ENCODE measurements at regions not wholly inside any gene's neighbourhood (a gene's known extent, or its start where the extent isn't known, plus 50 kb on each side); places are given as distances from the start of the nearest gene placed in this dataset.

DNA sequence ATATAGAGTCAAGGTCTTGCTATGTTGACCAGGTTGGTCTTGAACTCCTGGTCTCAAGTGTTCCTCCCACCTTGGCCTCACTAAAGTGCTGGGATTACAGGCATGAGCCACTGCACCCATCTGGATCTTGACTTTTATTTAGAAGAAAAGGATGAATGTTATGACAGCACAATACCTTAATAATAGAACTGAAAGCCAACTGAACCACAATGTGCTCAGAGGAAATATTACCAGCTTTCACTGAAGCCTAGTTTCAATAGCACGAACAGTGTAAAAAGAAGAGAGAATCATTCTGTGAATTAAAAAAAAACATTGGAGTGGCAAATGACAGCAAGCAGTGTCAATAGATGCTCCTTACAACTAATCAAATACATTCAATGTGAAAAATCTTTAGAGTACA is 239.2 kb upstream of the RMST start:
- TF ChIP-seq, protein P1, sequence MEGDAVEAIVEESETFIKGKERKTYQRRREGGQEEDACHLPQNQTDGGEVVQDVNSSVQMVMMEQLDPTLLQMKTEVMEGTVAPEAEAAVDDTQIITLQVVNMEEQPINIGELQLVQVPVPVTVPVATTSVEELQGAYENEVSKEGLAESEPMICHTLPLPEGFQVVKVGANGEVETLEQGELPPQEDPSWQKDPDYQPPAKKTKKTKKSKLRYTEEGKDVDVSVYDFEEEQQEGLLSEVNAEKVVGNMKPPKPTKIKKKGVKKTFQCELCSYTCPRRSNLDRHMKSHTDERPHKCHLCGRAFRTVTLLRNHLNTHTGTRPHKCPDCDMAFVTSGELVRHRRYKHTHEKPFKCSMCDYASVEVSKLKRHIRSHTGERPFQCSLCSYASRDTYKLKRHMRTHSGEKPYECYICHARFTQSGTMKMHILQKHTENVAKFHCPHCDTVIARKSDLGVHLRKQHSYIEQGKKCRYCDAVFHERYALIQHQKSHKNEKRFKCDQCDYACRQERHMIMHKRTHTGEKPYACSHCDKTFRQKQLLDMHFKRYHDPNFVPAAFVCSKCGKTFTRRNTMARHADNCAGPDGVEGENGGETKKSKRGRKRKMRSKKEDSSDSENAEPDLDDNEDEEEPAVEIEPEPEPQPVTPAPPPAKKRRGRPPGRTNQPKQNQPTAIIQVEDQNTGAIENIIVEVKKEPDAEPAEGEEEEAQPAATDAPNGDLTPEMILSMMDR (IDR thresholded peaks at IDR 0.05; ENCODE audit: insufficient read depth, low read length, poor library complexity, severe bottlenecking): no peak
- peak; percentile 24 for DNase-seq (ENCODE audit: extremely low read depth, insufficient read length)
- H3K36me3 ChIP-seq (ENCODE audit: control insufficient read depth, insufficient read depth, low read length): no peaks in the 10 kb centered on the region
- H3K27me3 ChIP-seq (replicated peaks; ENCODE audit: control insufficient read depth, insufficient read depth, low read length): peaks cover under 1% of the 10 kb centered on the region
- no peak overlapping the region for H3K4me3 ChIP-seq (replicated peaks; ENCODE audit: low read depth, low read length)

DNA sequence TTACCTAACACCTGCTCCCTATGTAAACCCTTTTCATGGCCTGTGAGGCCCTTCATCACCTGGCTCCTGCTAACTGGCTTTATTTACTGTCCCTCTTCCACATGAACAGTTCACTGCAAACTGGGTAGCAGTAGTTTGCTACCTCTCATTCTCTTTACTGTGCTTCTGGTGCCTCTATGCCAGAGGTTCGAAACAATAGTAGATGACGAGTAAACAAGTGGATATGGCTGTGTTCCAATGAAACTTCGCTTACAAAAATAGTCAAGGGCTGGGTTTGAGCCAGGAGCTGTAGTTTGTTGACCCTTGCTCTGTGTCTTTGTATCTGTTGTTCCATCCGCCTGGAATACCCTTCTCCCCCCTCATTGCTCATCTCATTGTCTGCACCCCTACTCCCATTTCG is 233.6 kb upstream of the RMST start:
- Histone ChIP-seq H3K36me3 (ENCODE audit: control insufficient read depth, insufficient read depth, low read length) (no peaks in the 10 kb centered on the region), H3K4me3 (replicated peaks; ENCODE audit: low read depth, low read length) (no peak overlapping the region), H3K27me3 (replicated peaks; ENCODE audit: control insufficient read depth, insufficient read depth, low read length) (no peaks in the 10 kb centered on the region)
- no peak for DNase-seq (ENCODE audit: extremely low read depth, insufficient read length)
- TF ChIP-seq, protein P1 (IDR thresholded peaks at IDR 0.05; ENCODE audit: insufficient read depth, low read length, poor library complexity, severe bottlenecking): no peak

DNA sequence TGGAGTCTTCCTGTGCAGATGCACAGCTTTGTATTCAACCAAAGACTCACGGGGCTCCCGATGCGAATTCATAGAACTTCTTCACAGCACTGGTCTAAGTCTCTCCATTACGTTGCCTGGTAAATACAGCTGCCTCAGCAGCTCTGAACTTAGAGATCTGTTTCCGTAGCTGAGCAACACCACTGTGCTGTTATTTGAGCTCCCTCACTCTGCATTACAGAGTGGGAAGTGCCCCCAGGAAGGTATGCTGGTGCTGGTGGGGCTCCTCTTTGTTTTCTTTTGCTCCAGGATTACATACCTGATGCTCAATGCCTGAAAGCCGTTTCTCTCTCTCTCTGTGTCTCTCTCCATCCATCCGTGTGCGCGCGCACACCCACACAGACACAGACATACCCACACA is 227.5 kb upstream of the RMST start:
- no peak overlapping the region for H3K4me3 ChIP-seq (replicated peaks; ENCODE audit: low read depth, low read length)
- TF ChIP-seq, protein P1 (IDR thresholded peaks at IDR 0.05; ENCODE audit: insufficient read depth, low read length, poor library complexity, severe bottlenecking): no peak
- no peak for DNase-seq (ENCODE audit: extremely low read depth, insufficient read length)

DNA sequence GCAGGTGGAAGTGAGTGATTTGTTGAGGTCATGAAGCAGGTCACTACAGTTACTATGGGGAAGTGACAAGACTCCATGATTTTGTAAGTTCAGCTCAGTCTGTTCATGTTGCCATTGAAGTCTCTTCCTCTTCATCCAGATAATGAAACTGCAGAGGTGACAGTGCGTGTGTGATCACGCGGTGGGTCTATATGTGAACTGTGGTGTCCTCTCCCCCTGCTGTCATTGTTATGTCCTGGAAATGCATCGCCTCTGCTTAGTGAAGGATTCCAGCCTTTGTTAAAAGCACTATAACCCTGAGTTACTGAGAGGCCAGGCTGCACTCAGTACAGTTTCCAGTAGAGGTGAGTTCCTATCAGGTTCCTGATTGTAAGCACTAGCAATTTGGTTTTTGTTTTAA is 216.2 kb upstream of the RMST start:
- Histone ChIP-seq H3K27me3 (replicated peaks; ENCODE audit: control insufficient read depth, insufficient read depth, low read length) (no peaks in the 10 kb centered on the region), H3K36me3 (ENCODE audit: control insufficient read depth, insufficient read depth, low read length) (no peaks in the 10 kb centered on the region), H3K4me3 (replicated peaks; ENCODE audit: low read depth, low read length) (no peak overlapping the region)
- TF ChIP-seq, protein P1 (IDR thresholded peaks at IDR 0.05; ENCODE audit: insufficient read depth, low read length, poor library complexity, severe bottlenecking): no peak
- no peak for DNase-seq (ENCODE audit: extremely low read depth, insufficient read length)

More for the DNA sequence above, 227.5 kb upstream of the RMST start:
- no peaks in the 10 kb centered on the region for H3K27me3 ChIP-seq (replicated peaks; ENCODE audit: control insufficient read depth, insufficient read depth, low read length)
- no peaks in the 10 kb centered on the region for H3K36me3 ChIP-seq (ENCODE audit: control insufficient read depth, insufficient read depth, low read length)

DNA sequence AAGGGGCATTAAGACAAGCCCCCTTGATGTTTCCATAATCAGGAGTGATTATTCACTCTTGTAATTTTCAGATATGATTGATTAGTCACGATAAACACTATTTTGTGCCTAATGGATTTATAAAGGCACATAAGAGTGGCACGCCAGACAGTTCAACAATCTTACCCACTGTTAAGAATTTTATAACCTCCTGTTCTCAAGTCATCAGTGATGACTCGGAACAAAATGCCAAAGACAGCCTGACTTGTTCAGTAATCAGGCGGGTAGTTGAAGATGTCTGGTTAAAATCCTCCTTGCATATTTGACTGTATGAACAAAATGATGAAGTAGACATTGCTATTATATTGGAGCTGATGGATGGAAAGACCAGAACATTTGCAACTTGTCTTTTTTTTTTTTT is 212.1 kb upstream of the RMST start:
- DNase-seq (ENCODE audit: extremely low read depth, insufficient read length): no peak
- no peaks in the 10 kb centered on the region for H3K27me3 ChIP-seq (replicated peaks; ENCODE audit: control insufficient read depth, insufficient read depth, low read length)
- H3K36me3 ChIP-seq (ENCODE audit: control insufficient read depth, insufficient read depth, low read length): no peaks in the 10 kb centered on the region
- TF ChIP-seq, protein P1 (IDR thresholded peaks at IDR 0.05; ENCODE audit: insufficient read depth, low read length, poor library complexity, severe bottlenecking): no peak
- no peak overlapping the region for H3K4me3 ChIP-seq (replicated peaks; ENCODE audit: low read depth, low read length)

DNA sequence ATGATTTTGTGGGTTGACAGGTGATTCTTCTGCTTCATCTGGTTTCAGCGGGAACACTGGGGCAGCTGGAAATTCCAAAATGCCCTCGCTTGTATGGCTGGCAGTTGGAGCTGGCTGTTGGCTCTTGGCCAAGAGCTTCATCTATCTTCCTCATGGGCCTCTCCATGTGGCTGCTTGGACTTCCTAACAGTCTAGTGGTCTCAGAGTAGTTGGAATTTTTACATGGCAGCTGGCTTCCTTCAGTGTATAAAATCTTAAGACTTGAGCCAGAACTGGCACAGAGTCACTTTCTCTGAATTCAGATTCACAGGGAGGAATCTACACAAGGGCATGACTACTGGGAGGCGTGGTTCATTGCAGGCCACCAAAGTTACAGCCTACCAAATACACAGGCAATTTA is 204.9 kb upstream of the RMST start:
- H3K4me3 ChIP-seq (replicated peaks; ENCODE audit: low read depth, low read length): no peak overlapping the region
- DNase-seq (ENCODE audit: extremely low read depth, insufficient read length): no peak
- H3K27me3 ChIP-seq (replicated peaks; ENCODE audit: control insufficient read depth, insufficient read depth, low read length): no peaks in the 10 kb centered on the region
- H3K36me3 ChIP-seq (ENCODE audit: control insufficient read depth, insufficient read depth, low read length): no peaks in the 10 kb centered on the region
- TF ChIP-seq, protein P1 (IDR thresholded peaks at IDR 0.05; ENCODE audit: insufficient read depth, low read length, poor library complexity, severe bottlenecking): no peak

Data from GM06990 (cell line).